Natural killer cell (primary cell): ENCODE measurements at regions not wholly inside any gene's neighbourhood (a gene's known extent, or its start where the extent isn't known, plus 50 kb on each side); places are given as distances from the start of the nearest gene placed in this dataset.

Experiments used
- ATAC-seq, 3 donors: fragments of 150-1000 bp in 2 of 3; fragments of 200-7000 bp in 1 of 3; cut with Tn5 transposase; 1 replicate in 1 of 3; 2 replicates in 2 of 3; pipeline ENCODE4 v1.10.0; 2021; ENCODE audit warnings: mild to moderate bottlenecking in 2 of 3, moderate library complexity in 2 of 3
- DNase-seq, 2 donors: peaks; one replicate each; pipeline versions ENCODE4 v3.0.0 to v3.0.0-alpha.2; 2013 to 2021; ENCODE audit warnings: mixed read lengths in 1 of 2
- H3K27ac ChIP-seq: one replicate; pipeline ENCODE4 v1.5.1; 2013; ENCODE audit warnings: mild to moderate bottlenecking, low read length
- H3K27me3 ChIP-seq: one replicate; pipeline ENCODE4 v1.6.1; 2013; ENCODE audit warnings: low read length; ENCODE audit not compliant: control insufficient read depth, insufficient read depth
- H3K36me3 ChIP-seq: one replicate; pipeline ENCODE4 v1.6.1; 2013; ENCODE audit warnings: low read length; ENCODE audit not compliant: control insufficient read depth, insufficient read depth
- H3K4me1 ChIP-seq: one replicate; pipeline ENCODE4 v1.6.1; 2013; ENCODE audit warnings: low read length; ENCODE audit not compliant: control insufficient read depth, insufficient read depth
- H3K4me3 ChIP-seq: one replicate; pipeline ENCODE4 v1.5.1; 2013; ENCODE audit warnings: low read length
- H3K9me3 ChIP-seq: one replicate; pipeline ENCODE4 v1.6.1; 2013; ENCODE audit warnings: low read length; ENCODE audit not compliant: control insufficient read depth, insufficient read depth
- H3K27ac Mint-ChIP-seq, 2 donors: one replicate each; pipeline ENCODE4 v1.8.0; 2022; ENCODE audit warnings: mild to moderate bottlenecking in 2 of 2, mixed read lengths in 2 of 2, moderate library complexity in 1 of 2
- H3K27me3 Mint-ChIP-seq, 2 donors: one replicate each; pipeline ENCODE4 v1.8.0; 2022; ENCODE audit warnings: low read depth in 2 of 2, mixed read lengths in 2 of 2
- H3K36me3 Mint-ChIP-seq: one replicate; pipeline ENCODE4 v1.8.0; 2022; ENCODE audit warnings: mixed read lengths
- H3K4me1 Mint-ChIP-seq, 2 donors: one replicate each; pipeline ENCODE4 v1.8.0; 2022; ENCODE audit warnings: mixed read lengths in 2 of 2
- H3K4me3 Mint-ChIP-seq: one replicate; pipeline ENCODE4 v1.8.0; 2022; ENCODE audit warnings: mild to moderate bottlenecking, moderate library complexity, mixed read lengths
- H3K9me3 Mint-ChIP-seq, 2 donors: one replicate each; pipeline ENCODE4 v1.8.0; 2022; ENCODE audit warnings: mixed read lengths in 2 of 2
- CTCF ChIP-seq: fragments of 200-600 bp; IDR thresholded peaks from one replicate; pipeline ENCODE4 v1.8.0; 2022; ENCODE audit warnings: antibody characterized with exemption
- WGBS: methylation state at CpG from one replicate; pipeline ENCODE4 v1.1.7; 2013; ENCODE audit warnings: missing lambda C conversion rate; ENCODE audit not compliant: insufficient coverage; 5-methylcytosine and 5-hydroxymethylcytosine counted together
- intact Hi-C: fragments of 100-400 bp; cut with micrococcal nuclease; formaldehyde crosslinking; loops from one replicate; pipeline ENCODE4 v1.14.2; 2022

GRCh38 chr6:168228676-168229367 is 90.8 kb downstream of the DACT2 start:
- H3K36me3 Mint-ChIP-seq: no peaks in the 10 kb centered on the region
- TF ChIP-seq CTCF: no peak

GRCh38 chr6:168227840-168228239 is 91.7 kb downstream of the DACT2 start:
- 95% methylated on average over 15 of the region's 15 CpGs for WGBS
- Histone ChIP-seq H3K27me3 (no peaks in the 10 kb centered on the region), H3K4me3 (no peak overlapping the region), H3K9me3 (no peaks in the 10 kb centered on the region), H3K27ac (no peak overlapping the region), H3K36me3 (no peaks in the 10 kb centered on the region), H3K4me1 (no peaks in the 10 kb centered on the region)
- no peak overlapping the region for H3K27ac Mint-ChIP-seq
- H3K4me3 Mint-ChIP-seq: no peak overlapping the region
- DNase-seq (no peak), ATAC-seq (no peak)
- H3K36me3 Mint-ChIP-seq: no peaks in the 10 kb centered on the region
- no peaks in the 10 kb centered on the region for H3K9me3 Mint-ChIP-seq
- intact Hi-C loops: no loop called here
- no peaks in the 10 kb centered on the region for H3K4me1 Mint-ChIP-seq
- H3K27me3 Mint-ChIP-seq: peaks cover 9 to 12% of the 10 kb centered on the region in 2 donors
- no peak for TF ChIP-seq CTCF

More at GRCh38 chr6:168228676-168229367, 90.8 kb downstream of the DACT2 start:
- no peaks in the 10 kb centered on the region for H3K4me1 Mint-ChIP-seq
- ATAC-seq (no peak), DNase-seq (no peak)
- H3K27ac ChIP-seq: no peak overlapping the region
- H3K4me1 ChIP-seq: no peaks in the 10 kb centered on the region
- 92% methylated on average over 23 of the region's 24 CpGs for WGBS
- H3K27me3 ChIP-seq: no peaks in the 10 kb centered on the region
- H3K4me3 Mint-ChIP-seq: no peak overlapping the region
- no peak overlapping the region for H3K4me3 ChIP-seq
- peaks cover 9 to 11% of the 10 kb centered on the region in 2 donors for H3K27me3 Mint-ChIP-seq
- no peaks in the 10 kb centered on the region for H3K9me3 ChIP-seq
- intact Hi-C loops: no loop called here
- H3K27ac Mint-ChIP-seq: no peak overlapping the region
- H3K9me3 Mint-ChIP-seq: no peaks in the 10 kb centered on the region
- no peaks in the 10 kb centered on the region for H3K36me3 ChIP-seq

GRCh38 chr6:168226902-168227318 is 92.7 kb downstream of the DACT2 start:
- H3K4me3 Mint-ChIP-seq: no peak overlapping the region
- Histone ChIP-seq H3K4me1 (no peaks in the 10 kb centered on the region), H3K27ac (no peak overlapping the region), H3K36me3 (no peaks in the 10 kb centered on the region), H3K27me3 (no peaks in the 10 kb centered on the region), H3K4me3 (no peak overlapping the region), H3K9me3 (no peaks in the 10 kb centered on the region)
- no peak for TF ChIP-seq CTCF
- H3K4me1 Mint-ChIP-seq: no peaks in the 10 kb centered on the region
- no peaks in the 10 kb centered on the region for H3K36me3 Mint-ChIP-seq
- H3K27ac Mint-ChIP-seq: no peak overlapping the region
- intact Hi-C loops: no loop called here
- ATAC-seq (no peak), DNase-seq (no peak)
- H3K27me3 Mint-ChIP-seq: peaks cover 9 to 12% of the 10 kb centered on the region in 2 donors
- H3K9me3 Mint-ChIP-seq: no peaks in the 10 kb centered on the region
- WGBS: 83% methylated on average over 8 of the region's 8 CpGs
